Common myeloid progenitor, CD34-positive (primary cell): ENCODE measurements at regions not wholly inside any gene's neighbourhood (a gene's known extent, or its start where the extent isn't known, plus 50 kb on each side); places are given as distances from the start of the nearest gene placed in this dataset.
"Not testable (repeated sequence)": the region's sequence is repeated elsewhere in the genome, so short reads cannot be mapped to it uniquely, and the experiment has no call there.

Source experiments
- CTCF ChIA-PET: fragments of 350-600 bp; sonication (Branson Sonifier 250); formaldehyde crosslinking; loops from one replicate; lab custom pipeline; 2021; ENCODE audit warnings: antibody characterized with exemption; lab: Charles Lee
- POLR2A ChIA-PET: fragments of 350-600 bp; sonication (Branson Sonifier 250); formaldehyde crosslinking; loops from one replicate; lab custom pipeline; 2021; ENCODE audit warnings: antibody characterized with exemption; lab: Charles Lee
- DNase-seq, 3 donors: peaks; one replicate each; pipeline versions ENCODE4 v3.0.0 to v3.0.0-alpha.2; 2013
- H3K27ac ChIP-seq, 2 experiments: 1 replicate in 1 of 2; 2 replicates in 1 of 2; pipeline ENCODE4 v1.7.0; 2013; ENCODE audit warnings: inconsistent platforms in 2 of 2, low read length in 2 of 2, mild to moderate bottlenecking in 2 of 2, low read depth in 1 of 2, moderate library complexity in 1 of 2; ENCODE audit not compliant: severe bottlenecking in 2 of 2, insufficient read depth in 1 of 2, poor library complexity in 1 of 2
- H3K27me3 ChIP-seq, 5 experiments: replicated peaks in 2 of 5; 1 replicate in 3 of 5; 2 replicates in 2 of 5; pipeline versions ENCODE4 v1.6.1 to v1.7.0; 2013; ENCODE audit warnings: low read length in 4 of 5, mild to moderate bottlenecking in 2 of 5, moderate library complexity in 2 of 5, inconsistent platforms in 1 of 5; ENCODE audit not compliant: insufficient read depth in 5 of 5, control insufficient read depth in 4 of 5
- H3K36me3 ChIP-seq, 4 experiments: 1 replicate in 2 of 4; 2 replicates in 2 of 4; pipeline versions ENCODE4 v1.6.1 to v1.7.0; 2013; ENCODE audit warnings: low read length in 3 of 4, control low read depth in 1 of 4, mild to moderate bottlenecking in 1 of 4; ENCODE audit not compliant: control insufficient read depth in 4 of 4, insufficient read depth in 4 of 4
- H3K4me1 ChIP-seq, 4 experiments: 1 replicate in 3 of 4; 2 replicates in 1 of 4; pipeline versions ENCODE4 v1.6.1 to v1.7.1; 2013; ENCODE audit warnings: low read length in 3 of 4, mild to moderate bottlenecking in 3 of 4, control low read depth in 1 of 4, inconsistent platforms in 1 of 4, moderate library complexity in 1 of 4; ENCODE audit not compliant: control insufficient read depth in 4 of 4, insufficient read depth in 4 of 4; ENCODE audit errors: control extremely low read depth in 1 of 4
- H3K4me3 ChIP-seq, 7 experiments: 1 replicate in 4 of 7; 2 replicates in 3 of 7; pipeline versions ENCODE4 v1.5.1 to v1.7.0; 2013; ENCODE audit warnings: mild to moderate bottlenecking in 7 of 7, low read length in 6 of 7, moderate library complexity in 6 of 7, inconsistent platforms in 2 of 7, low read depth in 2 of 7, control low read depth in 1 of 7; ENCODE audit not compliant: insufficient read depth in 4 of 7, control insufficient read depth in 1 of 7; ENCODE audit errors: extremely low read depth in 1 of 7
- H3K9me3 ChIP-seq, 5 experiments: 1 replicate in 4 of 5; 2 replicates in 1 of 5; pipeline versions ENCODE4 v1.6.1 to v1.7.1; 2013; ENCODE audit warnings: low read length in 4 of 5, mild to moderate bottlenecking in 2 of 5, inconsistent platforms in 1 of 5, low read depth in 1 of 5, moderate library complexity in 1 of 5; ENCODE audit not compliant: control insufficient read depth in 4 of 5, insufficient read depth in 2 of 5; ENCODE audit errors: control extremely low read depth in 1 of 5
- WGBS: methylation state at CpG from one replicate; pipeline ENCODE4 v1.1.5; 2013; ENCODE audit not compliant: insufficient coverage; 5-methylcytosine and 5-hydroxymethylcytosine counted together

DNA sequence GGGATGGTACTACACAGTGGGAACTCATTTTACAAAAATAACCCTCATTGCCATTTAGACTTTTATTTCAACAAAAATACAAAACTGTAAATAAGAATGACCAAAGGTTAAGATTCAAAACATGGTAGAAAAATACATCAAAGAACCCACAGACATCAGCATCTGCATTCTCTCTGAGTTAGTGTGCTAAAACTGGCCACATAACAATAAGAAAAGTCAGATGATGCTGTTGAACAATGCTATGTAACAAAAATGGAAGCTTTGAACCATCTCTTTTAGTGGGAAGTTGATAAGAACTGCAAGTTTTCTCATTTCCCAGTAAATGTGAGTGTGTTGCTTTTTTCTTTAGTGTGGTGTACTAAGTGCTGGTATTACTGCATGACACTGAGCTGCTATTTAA lies 888.4 kb upstream of the EPHA5 start:
- no peak overlapping the region for H3K4me3 ChIP-seq
- H3K27ac ChIP-seq = no peak overlapping the region
- ChIA-PET CTCF (no interaction called here), POLR2A (interaction anchor here (0.6 kb wide), 1 partner anchor 1481 kb away, joined by 4 read pairs; no protein-coding TSS in a partner anchor)
- no peaks in the 10 kb centered on the region for H3K9me3 ChIP-seq
- no peak for DNase-seq
- H3K27me3 ChIP-seq = no peaks in the 10 kb centered on the region
- no peaks in the 10 kb centered on the region for H3K36me3 ChIP-seq
- H3K4me1 ChIP-seq = no peaks in the 10 kb centered on the region

DNA sequence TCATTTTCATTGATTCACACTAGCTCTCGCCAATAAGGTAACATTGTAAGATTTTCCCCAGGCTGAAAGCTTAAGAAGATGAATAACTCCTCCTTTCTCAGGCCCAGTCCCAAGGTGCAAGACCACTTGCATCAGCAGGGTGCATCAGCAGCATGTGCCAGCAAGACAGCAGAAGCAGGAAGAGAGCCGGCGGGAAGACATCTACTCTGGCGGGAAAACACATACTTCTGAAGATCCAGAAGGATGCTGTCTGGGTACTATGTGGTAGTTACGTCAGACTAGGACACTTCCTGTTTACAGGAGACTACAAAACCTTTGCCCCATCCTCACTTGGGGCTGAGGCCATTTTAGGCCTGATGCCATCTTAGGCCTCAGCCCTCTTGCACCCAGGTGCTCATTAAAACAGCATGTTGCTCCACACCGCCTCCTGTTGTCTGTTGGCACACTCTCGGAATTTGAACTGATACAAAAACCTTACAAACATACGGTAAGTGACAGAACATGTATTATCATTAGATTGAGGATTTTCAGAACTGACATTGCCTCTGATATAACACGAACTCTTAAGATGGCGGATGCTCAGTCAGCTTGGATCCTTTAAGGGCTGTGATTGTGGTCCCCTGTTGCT lies 886.5 kb upstream of the EPHA5 start:
- DNase-seq = no peak
- Histone ChIP-seq H3K36me3 (no peaks in the 10 kb centered on the region), H3K9me3 (no peaks in the 10 kb centered on the region), H3K27ac (no peak overlapping the region), H3K4me3 (no peak overlapping the region), H3K4me1 (no peaks in the 10 kb centered on the region), H3K27me3 (no peaks in the 10 kb centered on the region)
- 98% methylated on average over 10 of the region's 10 CpGs for WGBS
- ChIA-PET POLR2A (no interaction called here), CTCF (no interaction called here)

GRCh38 chr4:66555301-66555700 lies 885.0 kb upstream of the EPHA5 start:
- POLR2A ChIA-PET = no interaction called here
- no peaks in the 10 kb centered on the region for H3K4me1 ChIP-seq
- H3K36me3 ChIP-seq = no peaks in the 10 kb centered on the region
- no peak for DNase-seq
- H3K4me3 ChIP-seq = no peak overlapping the region
- CTCF ChIA-PET = no interaction called here
- no CpG with 5 or more reads among the region's 2 CpGs for WGBS
- no peak overlapping the region for H3K27ac ChIP-seq
- no peaks in the 10 kb centered on the region for H3K9me3 ChIP-seq
- H3K27me3 ChIP-seq = no peaks in the 10 kb centered on the region

DNA sequence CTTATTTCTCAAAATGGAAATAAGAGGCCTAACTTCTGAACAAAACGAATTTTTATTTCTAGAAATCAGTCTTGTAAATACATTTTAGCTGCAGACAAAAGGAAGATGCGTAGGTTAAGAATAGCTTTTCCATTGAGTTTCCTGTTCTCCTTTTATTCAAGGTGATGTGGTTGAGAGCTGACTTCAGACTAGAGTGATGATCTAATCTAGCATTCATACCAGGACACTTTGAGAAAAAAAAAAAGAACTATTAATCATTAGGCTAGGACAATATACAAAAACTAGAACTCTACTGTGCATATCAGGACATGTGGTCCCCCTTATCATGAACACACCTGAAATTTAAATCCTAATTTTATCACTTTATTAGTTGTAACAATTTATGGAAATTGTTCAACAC lies 884.5 kb upstream of the EPHA5 start:
- H3K4me1 ChIP-seq = no peaks in the 10 kb centered on the region
- CTCF ChIA-PET = no interaction called here
- no peaks in the 10 kb centered on the region for H3K9me3 ChIP-seq
- H3K27me3 ChIP-seq = no peaks in the 10 kb centered on the region
- H3K36me3 ChIP-seq = no peaks in the 10 kb centered on the region
- H3K4me3 ChIP-seq = no peak overlapping the region
- WGBS = 92% methylated on average over 2 of the region's 2 CpGs
- H3K27ac ChIP-seq = no peak overlapping the region
- DNase-seq = no peak
- POLR2A ChIA-PET = no interaction called here

GRCh38 chr4:66545301-66545700 lies 875.0 kb upstream of the EPHA5 start:
- POLR2A ChIA-PET, DNase-seq, H3K9me3 ChIP-seq, H3K36me3 ChIP-seq, H3K4me1 ChIP-seq, CTCF ChIA-PET, H3K27me3 ChIP-seq, H3K4me3 ChIP-seq, H3K27ac ChIP-seq: not testable (repeated sequence)
- WGBS = 91% methylated on average over 4 of the region's 11 CpGs

DNA sequence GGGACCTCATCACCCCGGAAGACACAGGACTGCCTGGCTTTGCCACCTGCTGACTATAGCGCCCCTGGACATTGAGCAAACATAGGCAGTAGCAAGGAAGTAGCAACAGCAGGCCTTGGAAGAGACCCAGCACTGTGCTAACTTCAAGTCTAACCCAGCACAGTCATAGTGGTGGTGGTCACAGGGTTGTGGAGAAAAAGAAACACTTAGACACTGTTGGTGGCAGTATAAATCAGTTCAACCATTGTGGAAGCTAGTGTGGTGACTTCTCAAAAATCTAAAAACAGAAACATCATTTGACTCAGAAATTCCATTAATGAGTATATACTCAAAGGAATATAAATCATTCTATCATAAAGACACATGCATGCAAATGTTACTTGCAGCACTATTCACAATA lies 874.0 kb upstream of the EPHA5 start:
- Histone ChIP-seq H3K9me3 (no peaks in the 10 kb centered on the region), H3K4me3 (no peak overlapping the region), H3K4me1 (no peaks in the 10 kb centered on the region), H3K36me3 (no peaks in the 10 kb centered on the region), H3K27ac (no peak overlapping the region), H3K27me3 (no peaks in the 10 kb centered on the region)
- WGBS = 80% methylated on average over 2 of the region's 2 CpGs
- ChIA-PET CTCF (no interaction called here), POLR2A (no interaction called here)
- no peak for DNase-seq

- Histone ChIP-seq H3K9me3 (no peaks in the 10 kb centered on the region), H3K36me3 (no peaks in the 10 kb centered on the region), H3K4me1 (no peaks in the 10 kb centered on the region), H3K27ac (no peak overlapping the region), H3K4me3 (no peak overlapping the region), H3K27me3 (no peaks in the 10 kb centered on the region)
- DNase-seq = no peak
- WGBS = no CpG with 5 or more reads among the region's 4 CpGs
- CTCF ChIA-PET = no interaction called here
- POLR2A ChIA-PET = no interaction called here
These were observed 869.5 kb upstream of the EPHA5 start for GRCh38 chr4:66539745-66540144.
